HG02943 (cell line): ENCODE measurements at regions not wholly inside any gene's neighbourhood (a gene's known extent, or its start where the extent isn't known, plus 50 kb on each side); places are given as distances from the start of the nearest gene placed in this dataset.
"Not testable (repeated sequence)": the region's sequence is repeated elsewhere in the genome, so short reads cannot be mapped to it uniquely, and the experiment has no call there.

Experiments
- ATAC-seq: cut with Tn5 transposase; IDR thresholded peaks from one replicate; pipeline ENCODE4 v1.9.1; 2021; ENCODE audit warnings: mild to moderate bottlenecking, low read depth, moderate library complexity; ENCODE audit not compliant: unreplicated experiment

- ATAC-seq, result no peak
These were observed 66.5 kb upstream of the PPP2R2D start for GRCh38 chr10:131834152-131834810.

GRCh38 chr10:131838966-131839742, 61.7 kb upstream of the PPP2R2D start:
- no peak for ATAC-seq

GRCh38 chr10:131839880-131840787, 60.7 kb upstream of the PPP2R2D start:
- not testable (repeated sequence) for ATAC-seq

GRCh38 chr10:131840788-131841118, 60.1 kb upstream of the PPP2R2D start:
- no peak for ATAC-seq

- ATAC-seq, result no peak
These were observed 59.6 kb upstream of the PPP2R2D start for GRCh38 chr10:131841131-131841660.

- no peak for ATAC-seq
These were observed 59.1 kb upstream of the PPP2R2D start for GRCh38 chr10:131841661-131842139.

GRCh38 chr10:131842351-131843088, 58.3 kb upstream of the PPP2R2D start:
- ATAC-seq, result no peak

GRCh38 chr10:131843089-131843595, 57.7 kb upstream of the PPP2R2D start:
- no peak for ATAC-seq

- no peak for ATAC-seq
These were observed 56.9 kb upstream of the PPP2R2D start for GRCh38 chr10:131843881-131844284.

GRCh38 chr10:131844529-131845084, 56.2 kb upstream of the PPP2R2D start:
- no peak for ATAC-seq

GRCh38 chr10:131845505-131846239, 55.1 kb upstream of the PPP2R2D start:
- ATAC-seq, result no peak

- ATAC-seq, result no peak
These were observed 54.3 kb upstream of the PPP2R2D start for GRCh38 chr10:131846240-131847101.

GRCh38 chr10:131847241-131847783, 53.5 kb upstream of the PPP2R2D start:
- ATAC-seq, result no peak

- no peak for ATAC-seq
These were observed 52.5 kb upstream of the PPP2R2D start for GRCh38 chr10:131848296-131848695.

GRCh38 chr10:131848741-131849590, 51.8 kb upstream of the PPP2R2D start:
- no peak for ATAC-seq

GRCh38 chr10:131849591-131850382, 51.0 kb upstream of the PPP2R2D start:
- ATAC-seq, result no peak
